GM04503 (cell line): ENCODE measurements at regions not wholly inside any gene's neighbourhood (a gene's known extent, or its start where the extent isn't known, plus 50 kb on each side); places are given as distances from the start of the nearest gene placed in this dataset.
"Not testable (repeated sequence)": the region's sequence is repeated elsewhere in the genome, so short reads cannot be mapped to it uniquely, and the experiment has no call there.

Experiments used
- DNase-seq: peaks from one replicate; pipeline ENCODE4 v3.0.0-alpha.2; 2012; ENCODE audit warnings: low read depth

GRCh38 chr7:15143936-15144335 is 241.4 kb upstream of the DGKB start:
- DNase-seq, result no peak

GRCh38 chr7:15143121-15143520 is 240.6 kb upstream of the DGKB start:
- no peak for DNase-seq

- no peak for DNase-seq
Observed at GRCh38 chr7:15140431-15140830, 237.9 kb upstream of the DGKB start.

GRCh38 chr7:15131661-15132060 is 229.1 kb upstream of the DGKB start:
- no peak for DNase-seq

GRCh38 chr7:15130666-15131541 is 228.4 kb upstream of the DGKB start:
- DNase-seq, result peak; percentile 15

GRCh38 chr7:15128716-15129115 is 226.2 kb upstream of the DGKB start:
- DNase-seq, result no peak

GRCh38 chr7:15126653-15127052 is 224.1 kb upstream of the DGKB start:
- DNase-seq, result not testable (repeated sequence)

- no peak for DNase-seq
Observed at GRCh38 chr7:15123901-15124300, 221.3 kb upstream of the DGKB start.

- DNase-seq, result no peak
Observed at GRCh38 chr7:15113752-15114151, 211.2 kb upstream of the DGKB start.

GRCh38 chr7:15105711-15106110 is 203.2 kb upstream of the DGKB start:
- DNase-seq, result no peak

GRCh38 chr7:15104411-15105092 is 202.0 kb upstream of the DGKB start:
- DNase-seq, result no peak

GRCh38 chr7:15099074-15099473 is 196.5 kb upstream of the DGKB start:
- no peak for DNase-seq

GRCh38 chr7:15096853-15097252 is 194.3 kb upstream of the DGKB start:
- DNase-seq, result no peak

- DNase-seq, result no peak
Observed at GRCh38 chr7:15094989-15095388, 192.4 kb upstream of the DGKB start.

GRCh38 chr7:15087771-15088170 is 185.2 kb upstream of the DGKB start:
- DNase-seq, result no peak

GRCh38 chr7:15086862-15087261 is 184.3 kb upstream of the DGKB start:
- no peak for DNase-seq

GRCh38 chr7:15086131-15086611 is 183.6 kb upstream of the DGKB start:
- no peak for DNase-seq

- no peak for DNase-seq
Observed at GRCh38 chr7:15085366-15085765, 182.8 kb upstream of the DGKB start.

- DNase-seq, result no peak
Observed at GRCh38 chr7:15084368-15084767, 181.8 kb upstream of the DGKB start.

GRCh38 chr7:15081891-15082290 is 179.3 kb upstream of the DGKB start:
- DNase-seq, result no peak

GRCh38 chr7:15073301-15073700 is 170.8 kb upstream of the DGKB start:
- DNase-seq, result no peak

- DNase-seq, result no peak
Observed at GRCh38 chr7:15068324-15068723, 165.8 kb upstream of the DGKB start.

- DNase-seq, result no peak
Observed at GRCh38 chr7:15057272-15057671, 154.7 kb upstream of the DGKB start.
